Ureter (tissue), 1 donor: ENCODE measurements at regions not wholly inside any gene's neighbourhood (a gene's known extent, or its start where the extent isn't known, plus 50 kb on each side); places are given as distances from the start of the nearest gene placed in this dataset.

Experiments
- DNase-seq: peaks from one replicate; pipeline ENCODE4 v3.0.0-alpha.2; 2020; ENCODE audit warnings: low spot score
- donor health status: DM: yes; HTN: yes; CAD: no.

DNA sequence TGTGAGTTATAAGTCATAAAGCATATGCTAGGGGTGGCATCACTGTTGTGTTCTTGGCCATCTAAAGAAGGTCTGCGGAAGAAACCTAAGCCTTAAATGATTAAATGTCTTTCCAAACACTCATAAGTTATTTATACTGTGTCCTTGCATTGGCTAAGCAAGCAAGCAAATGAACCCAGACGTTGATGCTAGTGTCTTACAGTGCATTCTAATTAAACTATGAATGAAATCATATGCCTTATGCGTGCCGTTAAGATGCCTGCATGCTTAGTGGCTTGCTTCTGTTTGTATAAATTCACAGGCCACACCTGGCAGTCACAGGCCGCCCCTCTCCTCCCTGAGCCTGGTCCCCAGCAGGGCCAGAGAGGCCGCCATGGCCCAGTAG is 49.9 kb downstream of the RIN2 start:
- no peak for DNase-seq

DNA sequence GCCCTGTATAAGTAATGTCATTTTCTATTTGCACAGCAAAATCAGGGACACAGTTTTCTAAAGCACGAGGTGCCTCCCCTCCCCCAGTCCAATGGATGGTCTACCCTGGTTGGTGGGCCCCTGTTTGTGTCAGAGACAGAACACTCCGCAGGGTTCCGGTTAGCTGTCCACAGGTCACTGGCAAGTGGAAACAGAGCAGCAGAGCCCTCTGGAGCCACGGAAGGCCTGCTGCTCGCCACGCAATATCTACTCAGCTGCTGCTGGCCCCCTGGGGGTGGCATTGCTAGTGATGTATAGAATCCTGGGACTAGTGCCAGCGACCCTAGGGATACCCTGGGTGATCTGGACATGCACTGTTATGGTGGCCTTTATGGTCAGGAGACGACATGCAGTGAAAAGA is 50.4 kb downstream of the RIN2 start:
- no peak for DNase-seq

DNA sequence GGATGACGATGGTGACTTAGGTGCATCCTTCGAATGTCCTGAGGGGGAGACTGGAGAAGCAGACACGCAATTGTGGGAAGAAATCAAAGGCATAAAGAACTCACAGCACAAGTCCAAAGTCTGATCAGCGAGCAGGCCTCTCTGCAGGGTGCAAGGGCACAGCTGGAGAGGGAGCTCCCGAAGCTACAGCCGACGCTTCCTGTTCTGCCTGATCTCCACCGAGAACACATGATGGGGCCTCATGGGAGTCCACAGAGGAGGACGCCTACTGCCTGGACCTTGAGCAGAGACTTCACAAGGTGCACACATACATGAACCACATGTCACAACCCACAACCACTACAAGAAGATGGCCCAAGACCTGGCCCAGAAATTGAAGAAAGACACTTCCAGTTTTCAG is 51.4 kb downstream of the RIN2 start:
- no peak for DNase-seq

DNA sequence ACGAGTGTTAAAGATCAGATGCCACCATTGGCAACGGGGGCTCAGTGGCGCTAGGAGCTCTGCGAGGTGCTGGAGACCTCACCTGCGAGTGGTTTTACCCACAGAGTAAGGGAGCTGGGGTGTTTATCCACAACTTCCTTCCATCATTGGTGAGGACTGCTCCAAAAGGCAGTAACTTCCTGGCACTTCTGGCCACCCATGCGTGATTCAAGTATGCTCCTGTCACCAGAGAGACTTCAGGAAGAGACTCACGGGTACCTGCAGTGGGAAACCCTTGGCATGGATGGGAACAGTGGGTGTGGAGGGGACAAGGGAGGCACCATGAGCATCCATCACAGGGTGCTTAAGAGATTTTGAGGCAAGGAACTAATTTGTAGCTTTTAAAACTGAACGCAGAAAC is 53.2 kb downstream of the RIN2 start:
- DNase-seq: no peak

DNA sequence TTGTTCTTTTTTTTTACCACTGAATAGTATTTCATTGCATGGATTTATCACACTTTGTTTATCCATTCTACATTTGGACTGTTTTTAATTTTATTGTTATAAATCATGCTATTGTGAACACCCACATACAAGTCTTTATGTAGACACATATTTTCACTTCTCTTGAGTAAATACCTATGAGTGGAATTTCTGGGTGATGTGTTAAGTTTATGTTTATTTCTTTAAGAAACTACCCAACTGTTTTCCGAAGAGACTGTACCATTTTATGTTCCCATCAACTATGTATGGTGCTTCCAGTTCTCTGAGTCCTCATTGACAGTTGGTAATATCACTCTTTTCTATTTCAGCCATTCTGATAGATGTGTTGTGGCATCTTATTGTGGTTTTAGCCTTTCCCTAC is 54.0 kb downstream of the RIN2 start:
- DNase-seq: no peak

DNA sequence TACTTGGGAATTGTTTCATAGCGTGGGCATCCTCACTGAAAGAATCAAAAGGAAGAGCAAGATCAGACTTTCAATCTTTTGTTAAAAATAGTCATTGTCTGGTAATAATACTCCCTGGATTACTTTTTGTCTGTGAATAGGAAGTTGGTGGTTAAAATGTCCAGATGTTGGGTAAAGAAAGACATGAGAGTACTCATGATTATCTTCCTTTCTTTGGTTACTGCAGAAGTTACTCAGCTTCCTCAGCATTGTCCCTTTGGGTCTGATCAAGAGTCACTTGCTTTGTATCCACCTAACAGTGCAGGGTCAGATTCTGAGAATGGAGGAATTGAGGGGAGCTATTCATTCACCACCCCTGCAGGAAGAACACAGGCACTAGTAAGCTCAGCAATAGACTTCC is 54.6 kb downstream of the RIN2 start:
- DNase-seq: no peak

DNA sequence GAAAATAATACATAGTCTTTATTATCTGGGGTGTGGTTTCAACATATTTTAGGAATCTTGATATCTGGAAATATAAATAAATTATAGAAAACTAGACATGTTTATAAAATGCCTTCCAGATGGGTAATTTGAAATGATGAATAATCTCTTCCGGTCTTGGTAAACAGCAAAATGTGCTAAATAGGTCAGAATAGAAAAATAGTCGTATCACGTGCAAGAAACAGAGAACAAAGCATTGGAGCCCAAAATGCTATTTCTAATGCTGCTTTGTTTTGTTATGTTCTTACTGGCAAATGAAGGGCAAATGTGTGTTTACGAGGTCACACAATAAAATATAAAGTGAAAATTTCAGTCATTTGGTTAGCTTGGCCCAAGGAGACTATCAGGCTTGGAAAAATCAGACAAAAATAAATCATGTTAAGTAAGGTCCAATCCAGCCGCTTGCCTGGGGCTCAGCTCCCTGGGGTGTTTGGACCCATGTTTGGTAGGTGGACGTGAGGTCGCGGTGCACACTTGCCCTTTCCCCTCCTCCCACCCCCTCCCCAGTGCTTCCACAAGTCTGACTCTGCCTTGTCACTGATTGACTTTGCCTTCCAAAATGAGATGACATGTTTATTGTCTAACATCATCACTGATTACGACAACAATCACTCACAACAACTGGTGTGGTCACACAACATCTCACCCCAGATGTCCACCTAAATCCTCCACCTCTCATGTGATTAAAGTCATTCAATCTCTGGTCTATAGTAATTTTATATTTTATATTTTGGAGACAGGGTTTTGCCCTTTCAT is 56.0 kb downstream of the RIN2 start:
- no peak for DNase-seq

DNA sequence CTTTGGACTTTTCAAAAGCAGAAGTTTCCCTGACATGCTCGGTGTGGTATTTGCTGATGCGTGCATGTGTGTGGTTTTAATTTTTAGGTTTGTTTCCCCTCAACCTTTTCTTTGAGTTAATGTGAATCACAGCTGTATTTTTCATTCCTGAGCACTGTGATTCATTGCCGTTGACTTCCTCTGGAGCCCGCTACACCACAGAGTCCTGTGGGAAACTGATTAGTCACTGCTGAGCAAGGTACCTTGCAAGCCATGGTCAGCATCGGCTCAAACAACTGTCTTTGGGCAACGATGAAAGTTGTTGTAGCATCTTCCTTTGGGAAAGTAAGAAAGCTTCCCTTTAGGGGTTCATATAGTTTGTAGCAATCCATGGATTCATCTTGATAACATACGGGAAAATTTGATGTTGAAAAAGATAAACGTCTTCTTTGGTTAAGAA is 57.5 kb downstream of the RIN2 start:
- no peak for DNase-seq

DNA sequence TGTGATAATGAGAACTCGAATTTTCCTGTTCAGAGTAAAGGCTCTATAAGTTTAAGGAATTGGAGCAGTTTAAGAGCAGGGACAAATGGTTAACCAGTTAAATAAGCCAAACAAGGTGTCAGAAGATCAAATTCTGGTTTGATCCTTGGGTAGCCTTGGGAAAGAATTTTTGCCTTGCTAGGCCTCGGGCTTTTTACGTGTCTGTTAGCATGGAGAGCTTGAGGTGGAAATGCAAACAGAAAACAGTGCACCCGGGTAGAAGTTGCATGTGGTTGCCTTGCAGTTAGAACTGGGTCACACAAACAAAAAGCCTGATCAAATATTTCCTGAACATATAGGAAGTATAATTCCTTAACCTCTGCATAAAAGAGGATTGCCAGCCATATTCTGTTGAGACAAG is 58.3 kb downstream of the RIN2 start:
- no peak for DNase-seq

DNA sequence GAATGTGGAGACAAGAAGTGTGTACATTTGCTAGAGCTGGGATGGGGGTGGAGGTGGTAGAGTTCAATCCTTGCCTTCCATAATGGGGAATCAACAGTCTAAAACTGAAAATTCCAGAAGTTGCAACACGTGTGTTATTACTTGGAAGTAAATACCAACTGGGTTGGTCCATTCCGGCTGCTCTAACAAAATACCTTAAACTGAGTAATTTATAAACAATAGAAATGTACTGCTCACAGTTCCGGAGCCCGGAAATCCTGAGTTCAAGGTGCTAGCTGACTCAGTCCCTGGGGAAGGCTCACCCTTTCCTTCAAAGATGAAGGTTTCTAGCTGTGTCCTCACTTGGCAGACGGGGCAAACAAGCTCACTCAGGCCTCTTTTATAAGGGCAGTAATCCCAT is 59.0 kb downstream of the RIN2 start:
- no peak for DNase-seq

DNA sequence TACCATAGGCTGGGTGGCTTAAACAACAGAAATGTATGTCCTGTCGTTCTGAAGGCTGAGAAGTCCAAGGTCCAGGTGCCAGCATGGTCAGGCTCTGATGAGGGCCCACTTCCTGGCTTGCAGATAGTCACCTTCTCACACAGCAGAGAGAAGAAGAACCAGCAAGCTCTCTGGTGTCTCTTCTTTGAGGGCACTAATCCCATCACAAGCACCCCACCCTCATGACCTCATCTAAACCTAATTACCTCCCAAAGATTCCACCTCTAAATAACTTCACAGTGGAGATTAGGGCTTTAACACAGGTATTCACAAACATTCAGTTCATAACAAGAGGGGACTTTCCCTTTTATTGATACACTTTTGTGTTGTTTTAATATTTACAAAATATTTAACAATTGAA is 61.1 kb downstream of the RIN2 start:
- no peak for DNase-seq

DNA sequence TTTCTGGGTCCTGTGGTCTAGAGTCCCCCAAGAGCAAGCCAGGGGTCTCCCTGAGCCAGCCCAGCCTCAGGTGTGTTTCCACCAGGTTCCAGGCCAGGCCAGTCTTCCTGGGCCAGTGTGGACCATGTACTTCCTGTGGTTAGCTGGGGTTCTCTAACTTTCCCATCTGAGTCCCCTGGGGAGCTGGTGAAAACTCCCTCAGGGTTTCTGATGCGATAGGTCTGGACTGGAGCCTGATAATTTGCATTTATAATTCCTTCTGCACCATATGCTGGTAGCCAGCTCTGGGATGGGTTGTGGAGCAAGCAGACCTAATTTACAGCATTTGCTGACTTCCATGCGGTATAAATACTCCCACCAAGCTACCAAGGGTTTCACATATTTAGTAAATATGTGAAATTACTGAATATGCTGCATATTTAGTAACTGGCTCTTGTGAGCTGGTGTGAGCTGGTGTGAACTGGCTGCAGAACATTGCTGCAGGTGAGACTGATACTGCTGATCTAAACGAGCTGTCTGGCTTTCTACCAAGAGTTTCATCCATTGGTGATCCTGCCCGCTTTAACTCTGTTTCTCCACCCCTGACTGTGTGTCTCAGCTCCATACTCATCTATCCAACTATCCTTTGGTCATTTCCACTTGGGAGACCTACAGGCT is 62.6 kb downstream of the RIN2 start:
- no peak for DNase-seq

DNA sequence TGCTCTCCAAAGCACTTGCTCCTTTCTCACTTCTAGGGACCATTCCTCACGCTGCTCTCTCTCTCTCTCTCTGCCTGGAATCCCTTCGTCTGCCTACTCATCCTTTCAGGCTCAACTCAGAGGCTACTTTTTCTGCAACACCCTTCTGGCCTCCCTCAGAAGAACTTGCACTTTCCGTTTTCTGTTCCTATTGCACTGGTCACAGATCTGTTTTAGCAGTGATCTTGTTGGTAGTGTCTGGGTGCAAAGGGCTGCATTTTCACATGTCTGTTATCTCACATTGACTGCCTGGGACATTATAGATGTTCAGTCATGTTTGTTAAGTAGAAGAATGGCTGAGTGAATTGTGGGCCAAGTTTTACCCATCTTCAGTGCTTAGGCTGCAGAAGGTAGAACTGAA is 63.5 kb downstream of the RIN2 start:
- DNase-seq: no peak

DNA sequence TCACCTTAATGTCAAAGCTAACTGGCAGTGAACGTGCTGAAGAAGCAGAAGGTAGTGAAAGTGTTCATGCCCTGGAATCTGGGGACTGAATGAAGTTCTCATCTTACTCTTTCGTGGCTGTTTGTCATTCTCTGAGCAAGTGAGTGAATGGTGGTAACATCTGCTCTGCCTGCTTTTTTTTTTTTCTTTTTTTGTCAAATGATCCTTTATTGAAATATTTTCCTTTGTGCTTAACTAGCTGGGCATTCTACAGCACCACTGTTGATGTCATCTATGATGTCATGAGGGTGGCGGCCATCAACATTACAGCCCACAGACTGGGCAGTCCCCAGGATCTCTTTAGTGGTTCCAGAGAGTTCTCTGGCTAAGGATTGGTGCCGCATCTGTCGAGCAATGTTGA is 65.2 kb downstream of the RIN2 start:
- DNase-seq: no peak

DNA sequence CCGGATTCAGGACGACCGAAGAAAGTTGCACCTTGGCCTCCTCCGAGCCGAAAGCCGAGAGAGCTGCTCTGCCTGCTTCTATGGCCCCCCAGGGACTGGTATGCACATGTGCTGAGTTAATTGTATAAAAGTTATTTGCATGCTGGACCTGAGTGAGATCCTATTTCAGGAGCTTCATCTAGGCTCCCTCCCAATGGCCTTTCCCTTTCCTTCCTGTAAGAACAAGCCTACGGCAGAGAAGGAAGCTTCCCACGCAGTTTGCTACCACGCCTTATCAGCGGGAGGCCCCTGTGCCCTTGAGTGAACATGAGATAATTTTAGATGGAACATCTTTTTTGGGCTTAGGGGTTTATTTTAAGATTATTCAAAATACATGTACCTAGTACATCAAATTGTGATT is 65.9 kb downstream of the RIN2 start:
- DNase-seq: no peak

DNA sequence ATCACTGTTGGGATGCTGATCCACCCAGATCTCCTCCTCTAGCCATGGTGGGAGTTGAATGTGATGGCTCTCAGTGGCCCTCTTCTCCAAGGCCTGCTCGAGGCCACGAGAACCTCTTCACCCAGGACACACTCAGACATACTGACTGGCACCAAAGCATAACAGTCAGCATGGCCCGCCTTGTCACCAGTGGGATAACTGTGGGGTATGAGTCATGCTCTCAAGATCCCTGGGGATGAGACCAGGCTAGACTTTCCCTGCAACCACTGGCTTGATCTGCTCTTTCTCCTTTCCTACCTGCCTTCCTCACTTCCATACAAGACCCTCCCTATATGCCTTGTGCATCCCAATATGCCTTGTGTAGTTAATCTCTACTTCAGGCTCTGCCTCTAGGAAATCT is 66.8 kb downstream of the RIN2 start:
- no peak for DNase-seq

DNA sequence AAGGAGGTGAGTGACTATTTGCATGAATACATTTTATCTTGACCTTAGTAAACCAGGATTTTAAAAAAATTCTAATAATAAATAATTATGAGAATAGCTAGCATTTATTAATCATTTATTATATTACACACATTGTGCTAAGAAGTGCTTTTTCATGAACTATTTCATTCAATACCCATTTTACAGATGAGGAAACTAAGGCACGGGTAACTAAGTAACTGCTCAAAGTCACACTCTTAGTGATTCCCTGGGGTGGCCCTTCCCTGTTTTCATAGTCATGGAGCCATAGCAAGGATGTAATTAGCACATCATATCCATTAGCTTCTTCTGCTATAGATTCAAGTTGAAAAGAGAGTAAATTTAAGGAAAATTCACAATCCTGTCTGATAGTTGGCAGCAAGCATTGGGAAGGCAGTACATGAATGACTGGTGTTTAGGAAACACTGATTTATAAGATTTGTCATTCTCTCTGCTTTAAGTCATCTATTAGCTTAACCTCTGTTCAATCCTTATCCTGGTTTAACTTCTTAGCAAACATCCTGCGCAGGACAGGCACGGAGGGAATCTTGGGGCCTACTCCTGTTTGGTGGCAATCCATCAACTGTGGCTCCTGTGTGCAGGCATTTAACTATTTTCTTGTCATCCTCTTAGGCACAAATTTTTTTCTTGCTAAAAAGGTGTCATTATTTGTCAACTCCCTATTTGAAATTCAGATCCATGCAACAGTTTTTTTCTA is 68.3 kb downstream of the RIN2 start:
- no peak for DNase-seq

DNA sequence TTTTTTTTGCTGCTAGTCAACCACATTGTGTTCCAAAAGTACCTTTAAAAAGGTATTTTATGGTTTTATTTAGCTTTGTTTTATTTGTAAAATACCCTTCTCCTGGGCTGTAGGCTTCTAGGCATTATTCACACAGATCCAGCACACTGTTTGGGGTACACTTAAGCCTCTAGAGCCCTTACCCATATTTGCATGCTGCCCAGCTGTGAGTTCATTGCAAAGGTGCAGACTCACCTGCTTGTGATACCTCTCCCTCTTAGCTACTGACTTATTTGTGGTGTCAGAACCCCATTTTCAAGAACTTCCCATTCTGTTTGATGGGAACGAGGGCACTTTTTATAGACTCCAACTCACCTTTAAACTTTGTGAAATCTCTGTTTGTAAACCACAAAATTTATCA is 69.8 kb downstream of the RIN2 start:
- no peak for DNase-seq

DNA sequence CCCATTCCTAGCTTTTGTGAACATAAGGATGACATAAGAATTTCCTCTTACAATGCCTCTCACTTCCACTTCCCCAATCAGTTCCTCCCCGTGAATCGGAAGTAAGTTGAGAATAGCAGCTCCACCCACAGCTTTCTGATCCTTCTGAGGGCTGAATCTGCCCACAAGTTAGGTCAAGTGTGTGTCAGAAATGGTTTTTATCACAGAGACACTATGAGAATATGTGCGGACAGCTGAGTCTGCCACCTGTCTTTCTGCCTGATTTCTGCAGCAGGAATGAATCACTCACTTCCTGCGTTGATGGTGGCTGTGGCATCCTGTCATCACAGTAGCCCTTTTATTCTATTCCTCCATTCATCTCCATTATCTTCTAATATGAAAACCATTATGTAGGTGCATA is 70.2 kb downstream of the RIN2 start:
- no peak for DNase-seq

DNA sequence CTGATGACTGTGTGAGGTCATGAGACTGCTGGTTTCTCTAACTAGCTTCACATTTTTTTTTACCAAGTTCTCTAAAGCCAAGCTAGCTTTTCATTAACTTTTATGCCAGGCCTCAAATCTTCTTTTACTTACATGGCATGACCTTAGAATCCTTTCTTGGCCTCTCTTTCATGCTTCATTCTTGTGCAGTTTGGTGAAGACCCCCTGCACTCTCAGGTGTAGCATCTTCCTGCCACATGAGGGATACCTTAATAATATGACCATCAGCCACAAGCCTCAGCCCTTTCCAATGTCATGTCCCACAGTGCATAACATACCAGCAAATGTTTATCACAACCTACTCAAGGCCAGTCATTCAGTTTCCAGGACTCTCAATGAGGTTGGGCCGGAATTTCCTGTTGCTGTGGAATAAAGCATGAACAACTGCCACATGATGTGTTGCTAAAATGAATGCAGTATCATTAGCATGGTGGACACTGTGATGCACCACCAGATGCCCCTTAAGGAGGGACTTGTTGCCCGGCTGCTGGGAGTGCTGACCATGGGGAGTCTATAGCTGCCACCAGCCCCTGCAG is 72.2 kb downstream of the RIN2 start:
- DNase-seq: no peak

DNA sequence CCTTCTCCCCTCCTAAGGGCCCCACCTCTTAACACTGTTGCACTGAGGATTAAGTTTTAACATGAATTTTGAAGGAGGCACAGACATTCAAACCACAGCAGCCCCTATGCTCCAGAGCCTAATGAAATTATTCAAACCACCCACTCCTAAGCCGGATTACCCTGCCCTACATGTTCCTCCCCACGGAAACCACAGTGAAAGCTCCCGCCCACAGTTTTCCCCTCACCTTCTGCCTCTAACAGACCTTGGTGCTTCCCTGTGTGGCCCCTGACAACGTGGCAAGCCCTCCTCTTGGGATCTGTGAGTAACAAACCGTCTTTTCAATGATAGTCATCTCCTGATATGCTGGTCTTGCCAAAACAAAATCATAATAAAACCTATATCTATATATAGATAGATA is 74.8 kb downstream of the RIN2 start:
- DNase-seq: no peak

DNA sequence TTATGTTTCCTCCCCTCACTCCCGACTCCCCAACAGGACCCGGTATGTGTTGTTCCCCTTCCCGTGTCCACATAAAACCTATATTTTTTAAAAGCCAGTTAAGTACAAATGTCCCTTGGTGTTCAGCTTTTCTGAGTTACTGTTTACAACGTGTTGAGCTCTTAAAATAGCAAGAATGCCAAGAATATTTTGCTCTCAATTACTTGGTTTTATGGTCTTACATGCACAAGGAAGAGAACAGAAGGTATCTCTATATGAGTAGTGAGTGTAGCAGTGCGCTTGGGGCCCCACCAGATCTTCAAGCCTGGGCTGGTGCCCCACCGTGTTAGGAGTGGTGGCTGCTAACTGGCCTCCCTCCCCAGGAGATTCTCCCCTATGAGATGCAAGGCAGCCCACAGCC is 75.3 kb downstream of the RIN2 start:
- no peak for DNase-seq

DNA sequence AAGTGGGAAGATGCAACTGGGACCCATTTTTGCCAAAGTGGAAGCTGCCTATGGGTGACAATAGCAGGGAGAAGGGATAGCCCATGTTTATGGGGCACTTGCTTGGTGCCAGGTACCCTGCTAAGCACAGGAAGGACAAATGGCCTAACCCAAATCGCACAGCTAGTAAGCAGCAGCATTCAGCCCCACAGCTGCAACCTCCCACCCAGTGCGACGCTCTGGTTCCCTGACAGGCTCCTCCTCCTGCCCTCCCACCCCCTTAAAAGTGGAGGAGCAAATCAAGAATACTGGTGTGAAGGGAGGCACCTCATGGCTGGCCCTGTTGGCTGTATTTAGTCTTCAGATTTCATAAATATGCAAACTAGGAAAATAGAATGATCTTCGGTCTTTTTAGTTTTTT is 76.2 kb downstream of the RIN2 start:
- DNase-seq: no peak
